ENCODE measurements at regions not wholly inside any gene's neighbourhood (a gene's known extent, or its start where the extent isn't known, plus 50 kb on each side); places are given as distances from the start of the nearest gene placed in this dataset.

DNA sequence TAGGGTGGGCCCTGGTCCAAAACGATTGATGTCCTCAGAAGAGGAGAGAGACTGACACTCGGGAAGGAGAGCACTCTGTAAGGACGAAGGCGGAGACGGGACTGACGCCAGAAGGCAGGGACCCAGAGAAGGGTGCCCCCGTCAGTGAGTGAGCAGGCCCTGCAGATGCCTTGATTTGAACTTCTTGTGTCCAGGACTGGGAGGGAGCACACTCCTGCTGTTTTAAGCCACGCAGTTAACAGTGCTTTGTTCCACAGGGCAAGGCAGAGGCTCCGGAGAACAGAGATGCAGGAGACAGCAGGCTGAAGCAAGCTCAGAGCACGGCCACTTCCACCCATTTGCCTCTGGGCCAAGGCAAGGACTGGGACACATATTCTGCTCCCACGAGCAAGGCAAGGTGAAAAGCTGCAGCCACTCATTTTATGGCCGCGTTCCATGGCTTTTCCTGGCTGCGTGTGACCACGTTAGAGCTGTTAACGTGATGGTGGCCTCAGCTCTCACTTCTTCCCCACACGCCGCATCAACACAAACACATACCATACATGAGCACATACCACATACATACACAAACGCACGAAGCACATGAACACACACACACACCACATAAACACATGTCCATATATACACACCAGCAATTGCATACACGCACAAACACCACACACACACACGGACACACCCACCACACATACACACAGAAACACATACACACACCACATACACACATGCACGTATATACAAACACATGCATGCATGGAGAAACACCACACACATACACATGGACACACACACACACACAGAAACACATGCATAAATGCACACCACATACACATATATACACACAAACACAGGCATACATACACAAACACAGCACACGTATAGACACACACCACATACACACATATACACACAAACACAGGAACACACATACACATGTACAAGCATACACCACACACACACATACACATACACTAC, 521.0 kb upstream of the MYT1L start:
- Mint-ChIP-seq H3K27me3 (ENCODE audit: low read depth in 2 of 2) (no peaks in the 10 kb centered on the region), H3K27ac (no peak overlapping the region), H3K9me3 (no peaks in the 10 kb centered on the region), H3K36me3 (no peaks in the 10 kb centered on the region), H3K4me3 (no peak overlapping the region), H3K4me1 (no peaks in the 10 kb centered on the region)
- ATAC-seq (no peak), DNase-seq (no peak)
- TF ChIP-seq, protein P1, sequence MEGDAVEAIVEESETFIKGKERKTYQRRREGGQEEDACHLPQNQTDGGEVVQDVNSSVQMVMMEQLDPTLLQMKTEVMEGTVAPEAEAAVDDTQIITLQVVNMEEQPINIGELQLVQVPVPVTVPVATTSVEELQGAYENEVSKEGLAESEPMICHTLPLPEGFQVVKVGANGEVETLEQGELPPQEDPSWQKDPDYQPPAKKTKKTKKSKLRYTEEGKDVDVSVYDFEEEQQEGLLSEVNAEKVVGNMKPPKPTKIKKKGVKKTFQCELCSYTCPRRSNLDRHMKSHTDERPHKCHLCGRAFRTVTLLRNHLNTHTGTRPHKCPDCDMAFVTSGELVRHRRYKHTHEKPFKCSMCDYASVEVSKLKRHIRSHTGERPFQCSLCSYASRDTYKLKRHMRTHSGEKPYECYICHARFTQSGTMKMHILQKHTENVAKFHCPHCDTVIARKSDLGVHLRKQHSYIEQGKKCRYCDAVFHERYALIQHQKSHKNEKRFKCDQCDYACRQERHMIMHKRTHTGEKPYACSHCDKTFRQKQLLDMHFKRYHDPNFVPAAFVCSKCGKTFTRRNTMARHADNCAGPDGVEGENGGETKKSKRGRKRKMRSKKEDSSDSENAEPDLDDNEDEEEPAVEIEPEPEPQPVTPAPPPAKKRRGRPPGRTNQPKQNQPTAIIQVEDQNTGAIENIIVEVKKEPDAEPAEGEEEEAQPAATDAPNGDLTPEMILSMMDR (IDR thresholded peaks at IDR 0.05): no peak
- Histone ChIP-seq H3K4me3 (ENCODE audit: low read length) (no peak overlapping the region), H3K9me3 (ENCODE audit: control insufficient read depth, insufficient read depth, low read length) (no peaks in the 10 kb centered on the region), H3K27me3 (ENCODE audit: control insufficient read depth, insufficient read depth, low read length) (no peaks in the 10 kb centered on the region), H3K36me3 (ENCODE audit: control insufficient read depth, insufficient read depth, low read length) (no peaks in the 10 kb centered on the region), H3K4me1 (ENCODE audit: control insufficient read depth, insufficient read depth, low read length) (no peaks in the 10 kb centered on the region), H3K27ac (ENCODE audit: low read length) (no peak overlapping the region)
- 95% methylated on average over 24 of the region's 24 CpGs for WGBS (ENCODE audit: insufficient coverage)
- intact Hi-C loops (cut with micrococcal nuclease): no loop called here

- Histone ChIP-seq H3K27me3 (ENCODE audit: control insufficient read depth, insufficient read depth, low read length) (no peaks in the 10 kb centered on the region), H3K9me3 (ENCODE audit: control insufficient read depth, insufficient read depth, low read length) (no peaks in the 10 kb centered on the region), H3K4me1 (ENCODE audit: control insufficient read depth, insufficient read depth, low read length) (no peaks in the 10 kb centered on the region), H3K36me3 (ENCODE audit: control insufficient read depth, insufficient read depth, low read length) (no peaks in the 10 kb centered on the region), H3K4me3 (ENCODE audit: low read length) (no peak overlapping the region), H3K27ac (ENCODE audit: low read length) (no peak overlapping the region)
- Mint-ChIP-seq H3K27me3 (ENCODE audit: low read depth in 2 of 2) (no peaks in the 10 kb centered on the region), H3K4me1 (no peaks in the 10 kb centered on the region), H3K36me3 (no peaks in the 10 kb centered on the region), H3K9me3 (no peaks in the 10 kb centered on the region), H3K27ac (no peak overlapping the region), H3K4me3 (no peak overlapping the region)
- 92% methylated on average over 9 of the region's 9 CpGs for WGBS (ENCODE audit: insufficient coverage)
- ATAC-seq (no peak), DNase-seq (no peak)
- TF ChIP-seq, protein P1 (IDR thresholded peaks at IDR 0.05): no peak
- intact Hi-C loops (cut with micrococcal nuclease): no loop called here
These were observed 520.2 kb upstream of the MYT1L start for GRCh38 chr2:2851316-2851715.

- H3K4me1 Mint-ChIP-seq: no peaks in the 10 kb centered on the region
- no peak overlapping the region for H3K27ac Mint-ChIP-seq
- no peaks in the 10 kb centered on the region for H3K36me3 Mint-ChIP-seq
- H3K9me3 Mint-ChIP-seq: no peaks in the 10 kb centered on the region
- Histone ChIP-seq H3K9me3 (ENCODE audit: control insufficient read depth, insufficient read depth, low read length) (no peaks in the 10 kb centered on the region), H3K36me3 (ENCODE audit: control insufficient read depth, insufficient read depth, low read length) (no peaks in the 10 kb centered on the region), H3K4me3 (ENCODE audit: low read length) (no peak overlapping the region), H3K4me1 (ENCODE audit: control insufficient read depth, insufficient read depth, low read length) (no peaks in the 10 kb centered on the region), H3K27ac (ENCODE audit: low read length) (no peak overlapping the region), H3K27me3 (ENCODE audit: control insufficient read depth, insufficient read depth, low read length) (no peaks in the 10 kb centered on the region)
- no peak overlapping the region for H3K4me3 Mint-ChIP-seq
- TF ChIP-seq, protein P1 (IDR thresholded peaks at IDR 0.05): no peak
- ATAC-seq (no peak), DNase-seq (no peak)
- intact Hi-C loops (cut with micrococcal nuclease): no loop called here
- 92% methylated on average over 7 of the region's 7 CpGs for WGBS (ENCODE audit: insufficient coverage)
- H3K27me3 Mint-ChIP-seq (ENCODE audit: low read depth in 2 of 2): no peaks in the 10 kb centered on the region
These were observed 519.8 kb upstream of the MYT1L start for GRCh38 chr2:2850859-2851258.
